Endothelial cell (in vitro differentiated cells): ENCODE measurements at regions not wholly inside any gene's neighbourhood (a gene's known extent, or its start where the extent isn't known, plus 50 kb on each side); places are given as distances from the start of the nearest gene placed in this dataset.
"Not testable (repeated sequence)": the region's sequence is repeated elsewhere in the genome, so short reads cannot be mapped to it uniquely, and the experiment has no call there.

Source experiments
- DNase-seq: peaks from one replicate; pipeline ENCODE4 v3.0.0; 2021; ENCODE audit warnings: low spot score
- H3K27ac Mint-ChIP-seq: one replicate; pipeline ENCODE4 v1.8.0; 2021; ENCODE audit warnings: mixed read lengths, inconsistent platforms; ENCODE audit not compliant: unreplicated experiment
- H3K27me3 Mint-ChIP-seq: one replicate; pipeline ENCODE4 v1.8.0; 2021; ENCODE audit warnings: mild to moderate bottlenecking, moderate library complexity, mixed read lengths, inconsistent platforms; ENCODE audit not compliant: unreplicated experiment
- H3K36me3 Mint-ChIP-seq: one replicate; pipeline ENCODE4 v1.8.0; 2021; ENCODE audit warnings: mild to moderate bottlenecking, low read depth, mixed read lengths, inconsistent platforms; ENCODE audit not compliant: unreplicated experiment
- H3K4me1 Mint-ChIP-seq: one replicate; pipeline ENCODE4 v1.8.0; 2021; ENCODE audit warnings: mild to moderate bottlenecking, mixed read lengths, inconsistent platforms; ENCODE audit not compliant: unreplicated experiment
- H3K4me3 Mint-ChIP-seq: one replicate; pipeline ENCODE4 v1.8.0; 2021; ENCODE audit warnings: mild to moderate bottlenecking, mixed read lengths, inconsistent platforms; ENCODE audit not compliant: unreplicated experiment
- H3K9me3 Mint-ChIP-seq: one replicate; pipeline ENCODE4 v1.8.0; 2021; ENCODE audit warnings: mixed read lengths, inconsistent platforms; ENCODE audit not compliant: unreplicated experiment
- TF ChIP-seq, protein P1 (sequence below): fragments of 200-600 bp; sonication (generic); IDR thresholded peaks from one replicate; pipeline ENCODE4 v1.5.0; 2021; ENCODE audit warnings: antibody characterized with exemption; ENCODE audit not compliant: unreplicated experiment

DNA sequence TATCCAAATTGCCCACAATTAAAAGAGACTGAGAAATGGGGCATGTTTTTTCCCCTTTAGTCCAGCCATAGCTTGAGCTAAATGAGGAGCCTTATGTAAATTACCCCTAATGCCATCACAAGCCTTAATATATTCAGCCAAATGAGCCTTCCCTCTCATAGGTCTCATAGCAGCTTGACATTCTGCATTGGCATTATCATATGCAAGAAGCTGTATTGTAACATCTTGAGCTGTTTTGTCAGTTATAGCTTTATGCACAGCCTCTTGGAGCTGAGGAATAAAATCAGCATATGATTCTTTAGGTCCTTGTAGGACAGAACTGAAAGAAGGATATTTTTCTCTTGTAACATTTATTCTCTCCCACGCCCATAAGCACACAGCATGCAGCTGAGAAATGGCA, 153.2 kb downstream of the ZNF486 start:
- TF ChIP-seq, protein P1, sequence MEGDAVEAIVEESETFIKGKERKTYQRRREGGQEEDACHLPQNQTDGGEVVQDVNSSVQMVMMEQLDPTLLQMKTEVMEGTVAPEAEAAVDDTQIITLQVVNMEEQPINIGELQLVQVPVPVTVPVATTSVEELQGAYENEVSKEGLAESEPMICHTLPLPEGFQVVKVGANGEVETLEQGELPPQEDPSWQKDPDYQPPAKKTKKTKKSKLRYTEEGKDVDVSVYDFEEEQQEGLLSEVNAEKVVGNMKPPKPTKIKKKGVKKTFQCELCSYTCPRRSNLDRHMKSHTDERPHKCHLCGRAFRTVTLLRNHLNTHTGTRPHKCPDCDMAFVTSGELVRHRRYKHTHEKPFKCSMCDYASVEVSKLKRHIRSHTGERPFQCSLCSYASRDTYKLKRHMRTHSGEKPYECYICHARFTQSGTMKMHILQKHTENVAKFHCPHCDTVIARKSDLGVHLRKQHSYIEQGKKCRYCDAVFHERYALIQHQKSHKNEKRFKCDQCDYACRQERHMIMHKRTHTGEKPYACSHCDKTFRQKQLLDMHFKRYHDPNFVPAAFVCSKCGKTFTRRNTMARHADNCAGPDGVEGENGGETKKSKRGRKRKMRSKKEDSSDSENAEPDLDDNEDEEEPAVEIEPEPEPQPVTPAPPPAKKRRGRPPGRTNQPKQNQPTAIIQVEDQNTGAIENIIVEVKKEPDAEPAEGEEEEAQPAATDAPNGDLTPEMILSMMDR, result no peak
- peaks cover 2% of the 10 kb centered on the region for H3K4me1 Mint-ChIP-seq

DNA sequence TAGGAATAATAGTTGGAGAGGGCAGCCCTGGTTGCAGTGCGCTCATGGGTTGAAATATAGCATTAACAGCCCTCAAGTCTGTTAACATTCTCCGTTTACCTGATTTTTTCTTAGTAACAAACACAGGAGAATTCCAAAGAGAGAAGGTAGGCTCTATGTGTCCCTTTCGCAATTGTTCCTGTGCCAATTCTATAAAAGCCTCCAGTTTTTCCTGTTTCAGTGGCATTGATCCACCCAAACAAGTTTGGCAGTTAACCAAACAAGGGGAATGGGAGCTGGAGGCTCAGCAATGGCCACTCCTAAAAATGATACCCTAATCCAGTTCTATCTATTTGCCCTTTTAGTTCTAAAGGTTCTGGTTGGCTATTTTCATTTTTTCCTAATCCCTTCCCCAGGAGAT, 151.6 kb downstream of the ZNF486 start:
- H3K9me3 Mint-ChIP-seq, result no peaks in the 10 kb centered on the region
- no peak for DNase-seq
- H3K27me3 Mint-ChIP-seq, result no peaks in the 10 kb centered on the region
- H3K36me3 Mint-ChIP-seq, result no peaks in the 10 kb centered on the region
- TF ChIP-seq, protein P1, result no peak
- peaks cover 2% of the 10 kb centered on the region for H3K4me1 Mint-ChIP-seq
- no peak overlapping the region for H3K27ac Mint-ChIP-seq
- no peak overlapping the region for H3K4me3 Mint-ChIP-seq

More for the DNA sequence above, 153.2 kb downstream of the ZNF486 start:
- Mint-ChIP-seq H3K36me3 (no peaks in the 10 kb centered on the region), H3K27ac (no peak overlapping the region), H3K9me3 (no peaks in the 10 kb centered on the region), H3K4me3 (no peak overlapping the region), H3K27me3 (no peaks in the 10 kb centered on the region)
- no peak for DNase-seq

DNA sequence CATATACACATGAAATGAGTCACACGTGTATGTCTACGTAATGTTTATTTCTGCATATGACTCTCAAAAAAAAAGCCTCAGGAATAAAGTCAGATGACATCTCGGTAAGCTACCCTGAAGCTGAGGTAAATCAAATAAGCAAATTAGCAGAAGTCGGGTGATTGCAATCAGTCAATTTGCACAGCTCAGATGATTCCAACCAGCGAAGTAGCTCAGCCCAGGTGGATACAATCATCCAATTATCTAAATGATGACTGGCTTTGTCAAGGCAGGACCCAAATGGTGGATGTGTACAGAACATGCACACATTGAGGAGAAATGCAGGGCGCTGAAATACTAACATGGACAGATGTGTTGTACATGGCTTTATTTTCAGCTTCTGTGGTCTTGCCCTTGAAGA, 148.5 kb downstream of the ZNF486 start:
- no peaks in the 10 kb centered on the region for H3K27me3 Mint-ChIP-seq
- H3K9me3 Mint-ChIP-seq, result no peaks in the 10 kb centered on the region
- no peak for DNase-seq
- no peaks in the 10 kb centered on the region for H3K36me3 Mint-ChIP-seq
- no peak overlapping the region for H3K27ac Mint-ChIP-seq
- TF ChIP-seq, protein P1, result no peak
- H3K4me3 Mint-ChIP-seq, result no peak overlapping the region
- H3K4me1 Mint-ChIP-seq, result no peaks in the 10 kb centered on the region

DNA sequence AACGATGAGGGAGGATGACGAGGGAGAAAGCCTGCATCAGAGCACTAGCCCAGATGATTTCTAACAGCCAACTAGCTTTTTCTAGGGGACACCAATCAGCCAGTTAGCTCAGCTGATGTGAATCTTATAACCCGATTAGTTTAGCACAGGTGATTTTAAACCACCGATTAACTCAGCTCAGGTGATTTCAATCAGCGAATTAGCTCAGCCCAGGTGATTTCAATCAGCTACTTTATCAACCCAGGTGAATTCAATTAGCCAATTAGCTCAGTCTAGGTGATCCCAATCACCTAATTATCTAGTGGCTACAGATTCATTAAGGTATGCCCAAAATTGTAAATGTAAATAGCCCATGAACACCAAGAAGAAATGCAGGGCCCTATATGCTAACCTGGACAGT, 146.9 kb downstream of the ZNF486 start:
- Mint-ChIP-seq H3K9me3 (no peaks in the 10 kb centered on the region), H3K27ac (no peak overlapping the region), H3K4me1 (no peaks in the 10 kb centered on the region), H3K4me3 (no peak overlapping the region), H3K36me3 (no peaks in the 10 kb centered on the region), H3K27me3 (no peaks in the 10 kb centered on the region)
- no peak for DNase-seq
- TF ChIP-seq, protein P1, result no peak

DNA sequence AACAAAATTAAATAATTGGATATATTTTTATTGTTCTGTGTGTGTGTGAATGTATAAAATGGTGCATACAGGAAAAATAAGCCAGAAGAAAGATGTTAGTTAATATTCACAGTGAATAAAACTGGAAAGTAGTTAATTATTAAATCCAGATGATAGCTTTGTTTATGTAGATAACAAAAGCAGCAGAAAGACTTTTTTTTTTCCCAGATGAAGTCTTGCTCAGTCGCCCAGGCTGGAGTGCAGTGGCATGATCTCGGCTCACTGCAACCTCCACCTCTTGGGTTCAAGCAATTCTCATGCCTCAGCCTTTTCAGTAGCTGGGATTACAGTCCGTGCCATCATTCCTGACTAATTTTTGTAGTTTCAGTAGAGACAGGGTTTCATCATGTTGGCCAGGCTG, 140.1 kb downstream of the ZNF486 start:
- Mint-ChIP-seq H3K27ac (no peak overlapping the region), H3K36me3 (no peaks in the 10 kb centered on the region), H3K9me3 (no peaks in the 10 kb centered on the region), H3K4me3 (no peak overlapping the region), H3K4me1 (no peaks in the 10 kb centered on the region), H3K27me3 (no peaks in the 10 kb centered on the region)
- DNase-seq, result no peak
- TF ChIP-seq, protein P1, result no peak

DNA sequence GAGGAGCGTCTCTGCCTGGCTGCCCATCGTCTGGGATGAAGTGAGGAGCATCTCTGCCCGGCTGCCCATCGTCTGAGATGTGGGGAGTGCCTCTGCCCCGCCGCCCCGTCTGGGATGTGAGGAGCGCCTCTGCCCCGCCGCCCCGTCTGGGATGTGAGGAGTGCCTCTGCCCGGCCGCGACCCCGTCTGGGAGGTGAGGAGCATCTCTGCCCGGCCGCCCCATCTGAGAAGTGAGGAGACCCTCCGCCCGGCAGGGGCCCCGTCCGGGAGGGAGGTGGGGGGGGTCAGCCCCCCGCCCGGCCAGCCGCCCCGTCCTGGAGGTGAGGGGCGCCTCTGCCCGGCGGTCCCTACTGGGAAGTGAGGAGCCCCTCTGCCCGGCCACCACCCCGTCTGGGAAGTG, 129.3 kb downstream of the ZNF486 start:
- not testable (repeated sequence) for H3K27ac Mint-ChIP-seq, H3K4me1 Mint-ChIP-seq, DNase-seq, H3K9me3 Mint-ChIP-seq, H3K36me3 Mint-ChIP-seq, H3K27me3 Mint-ChIP-seq, H3K4me3 Mint-ChIP-seq
